Naive B cell (primary cell): ENCODE measurements at regions not wholly inside any gene's neighbourhood (a gene's known extent, or its start where the extent isn't known, plus 50 kb on each side); places are given as distances from the start of the nearest gene placed in this dataset.

Experiments
- ATAC-seq, 2 donors: fragments of 150-1000 bp; cut with Tn5 transposase; 2 replicates each; pipeline ENCODE4 v1.10.0; 2021; ENCODE audit warnings: low read depth in 2 of 2, mild to moderate bottlenecking in 2 of 2, moderate library complexity in 2 of 2
- DNase-seq: peaks from one replicate; pipeline ENCODE4 v3.0.0; 2022
- H3K27ac Mint-ChIP-seq, 6 donors: one replicate each; pipeline ENCODE4 v1.8.0; 2020 to 2022; ENCODE audit warnings: mild to moderate bottlenecking in 6 of 6, mixed read lengths in 6 of 6, moderate library complexity in 5 of 6, inconsistent platforms in 2 of 6
- H3K27me3 Mint-ChIP-seq, 3 donors: one replicate each; pipeline ENCODE4 v1.8.0; 2021 to 2022; ENCODE audit warnings: mixed read lengths in 3 of 3, mild to moderate bottlenecking in 1 of 3
- H3K36me3 Mint-ChIP-seq, 2 donors: one replicate each; pipeline ENCODE4 v1.8.0; 2020 to 2022; ENCODE audit warnings: mixed read lengths in 2 of 2, inconsistent platforms in 1 of 2, mild to moderate bottlenecking in 1 of 2
- H3K4me1 Mint-ChIP-seq, 3 donors: one replicate each; pipeline ENCODE4 v1.8.0; 2020 to 2022; ENCODE audit warnings: mixed read lengths in 3 of 3, inconsistent platforms in 1 of 3, mild to moderate bottlenecking in 1 of 3, moderate library complexity in 1 of 3
- H3K4me3 Mint-ChIP-seq, 8 donors: one replicate each; pipeline ENCODE4 v1.8.0; 2020 to 2022; ENCODE audit warnings: mild to moderate bottlenecking in 8 of 8, mixed read lengths in 8 of 8, moderate library complexity in 8 of 8, inconsistent platforms in 2 of 8
- H3K9me3 Mint-ChIP-seq, 7 donors: one replicate each; pipeline ENCODE4 v1.8.0; 2020 to 2022; ENCODE audit warnings: mixed read lengths in 7 of 7, mild to moderate bottlenecking in 5 of 7, inconsistent platforms in 2 of 7, moderate library complexity in 1 of 7

DNA sequence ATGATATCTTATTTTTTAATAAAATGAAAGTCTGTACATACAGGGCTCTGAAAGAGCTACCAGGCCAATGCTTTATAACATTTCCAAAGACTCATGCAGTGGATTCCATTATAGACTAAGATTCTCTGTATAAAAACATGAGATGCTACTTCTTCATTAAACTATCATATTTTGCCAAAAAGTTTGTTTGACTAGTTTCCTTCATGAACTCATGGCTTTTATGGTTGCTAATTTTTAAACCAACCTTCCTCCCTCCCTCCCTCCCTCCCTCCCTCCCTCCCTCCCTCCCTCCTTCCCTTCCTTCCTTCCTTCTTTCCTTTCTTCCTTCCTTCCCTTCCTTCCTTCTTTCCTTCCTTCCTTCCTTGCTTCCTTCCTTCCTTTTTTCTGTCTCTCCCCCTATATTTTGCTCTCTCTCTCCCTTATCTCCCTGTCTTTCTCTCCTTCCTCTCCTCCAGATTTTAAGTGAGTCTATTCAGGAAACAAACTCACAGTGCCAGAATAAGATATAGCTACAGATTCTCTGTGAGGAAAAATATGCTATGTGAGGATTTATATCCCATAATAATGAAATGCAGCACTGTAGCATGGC, 961.5 kb upstream of the ZEB2 start:
- Mint-ChIP-seq H3K27ac (peak overlapping the region in 1 of 6 donors; percentile 28), H3K9me3 (no peaks in the 10 kb centered on the region), H3K4me1 (peaks cover 4 to 13% (median 6%) of the 10 kb centered on the region in 3 donors), H3K27me3 (no peaks in the 10 kb centered on the region), H3K36me3 (no peaks in the 10 kb centered on the region), H3K4me3 (no peak overlapping the region)
- DNase-seq (no peak), ATAC-seq (no peak)

DNA sequence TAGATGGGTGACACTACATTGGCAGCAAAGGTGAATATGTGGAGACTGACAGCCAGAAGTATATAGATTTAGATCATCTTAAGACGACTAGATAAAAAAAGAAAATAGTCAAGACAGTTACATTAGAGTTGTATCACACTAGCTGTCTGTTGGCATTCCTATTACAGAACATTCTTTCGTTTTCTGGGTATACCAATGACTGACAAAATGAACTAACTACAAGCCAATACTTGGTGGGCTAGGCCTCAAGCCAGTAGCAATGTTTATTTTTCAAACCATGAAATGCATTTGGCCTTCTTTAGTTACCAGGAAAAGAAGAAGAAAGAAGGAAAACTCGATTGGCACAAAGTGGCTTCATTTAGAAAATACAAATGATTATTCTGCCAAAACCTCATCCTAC, 944.9 kb upstream of the ZEB2 start:
- DNase-seq: no peak
- Mint-ChIP-seq H3K9me3 (peaks cover 0 to 4% (median 2%) of the 10 kb centered on the region in 7 donors), H3K27ac (no peak overlapping the region), H3K36me3 (no peaks in the 10 kb centered on the region), H3K27me3 (no peaks in the 10 kb centered on the region), H3K4me3 (no peak overlapping the region), H3K4me1 (peaks cover 0 to 3% (median 0%) of the 10 kb centered on the region in 3 donors)
- no peak for ATAC-seq

DNA sequence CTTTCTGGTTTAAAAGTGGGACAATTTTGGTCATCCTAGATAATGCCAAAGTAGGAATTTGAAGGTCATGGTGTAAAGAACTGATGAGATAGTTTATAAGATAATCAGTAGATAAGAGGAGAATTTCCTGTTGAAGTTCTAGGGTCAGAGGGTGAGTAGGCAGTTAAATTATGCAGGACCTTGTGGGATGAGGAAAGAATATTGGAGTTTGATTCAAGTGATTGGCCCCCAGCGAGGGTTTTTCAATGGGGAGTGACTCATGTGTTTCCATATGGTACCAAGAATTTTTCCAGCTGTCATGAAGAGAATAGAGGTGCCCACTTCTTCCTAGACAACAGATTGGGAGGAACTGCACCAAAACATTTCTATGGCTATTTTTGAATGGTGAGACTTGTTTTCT, 940.2 kb upstream of the ZEB2 start:
- H3K36me3 Mint-ChIP-seq: peaks cover 0 to 8% of the 10 kb centered on the region in 2 donors
- ATAC-seq: no peak
- peaks cover 0 to 3% (median 0%) of the 10 kb centered on the region in 3 donors for H3K4me1 Mint-ChIP-seq
- H3K27me3 Mint-ChIP-seq: no peaks in the 10 kb centered on the region
- peaks cover 0 to 7% (median 3%) of the 10 kb centered on the region in 7 donors for H3K9me3 Mint-ChIP-seq
- DNase-seq: no peak
- H3K27ac Mint-ChIP-seq: no peak overlapping the region
- no peak overlapping the region for H3K4me3 Mint-ChIP-seq

DNA sequence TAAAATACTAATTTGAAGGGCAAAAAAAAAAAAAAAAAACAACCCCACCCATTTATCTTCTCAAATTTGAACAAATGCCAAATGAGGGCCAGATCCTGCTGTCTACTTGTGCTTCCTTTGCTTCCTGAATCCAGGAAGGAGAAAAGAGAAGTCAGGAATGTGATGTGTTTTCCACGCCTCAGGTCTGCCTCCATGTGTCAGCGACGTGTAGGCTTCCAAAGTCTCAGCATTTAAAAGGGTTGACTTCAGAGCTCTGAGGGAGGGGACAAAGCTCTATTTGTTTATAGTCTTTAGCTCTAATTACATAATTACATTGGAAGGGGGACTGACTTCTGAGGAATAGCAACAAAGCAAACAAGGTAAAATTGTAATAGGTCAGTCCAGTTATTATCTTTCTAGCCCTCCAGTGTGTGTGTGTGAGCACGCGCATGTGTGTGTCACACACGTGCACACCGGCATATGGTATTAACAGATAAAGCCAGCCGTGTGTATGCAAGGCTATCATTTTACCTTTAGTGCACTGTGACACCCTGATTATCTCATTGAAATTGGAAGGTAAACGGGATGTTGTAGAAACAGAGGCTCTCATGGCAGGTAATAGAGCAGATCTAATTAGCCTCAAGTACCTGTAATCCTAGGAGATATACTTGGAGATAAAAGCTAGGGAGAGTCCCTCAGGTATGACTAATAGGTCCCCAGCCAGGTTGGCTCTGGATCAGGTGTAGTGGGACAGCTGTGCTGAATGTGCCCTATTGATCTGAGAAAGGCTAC, 911.4 kb upstream of the ZEB2 start:
- peaks cover 0 to 5% (median 0%) of the 10 kb centered on the region in 3 donors for H3K4me1 Mint-ChIP-seq
- DNase-seq (no peak), ATAC-seq (no peak)
- no peaks in the 10 kb centered on the region for H3K36me3 Mint-ChIP-seq
- H3K4me3 Mint-ChIP-seq: no peak overlapping the region
- no peak overlapping the region for H3K27ac Mint-ChIP-seq
- H3K27me3 Mint-ChIP-seq: peaks cover 0 to 5% (median 0%) of the 10 kb centered on the region in 3 donors
- H3K9me3 Mint-ChIP-seq: no peaks in the 10 kb centered on the region

DNA sequence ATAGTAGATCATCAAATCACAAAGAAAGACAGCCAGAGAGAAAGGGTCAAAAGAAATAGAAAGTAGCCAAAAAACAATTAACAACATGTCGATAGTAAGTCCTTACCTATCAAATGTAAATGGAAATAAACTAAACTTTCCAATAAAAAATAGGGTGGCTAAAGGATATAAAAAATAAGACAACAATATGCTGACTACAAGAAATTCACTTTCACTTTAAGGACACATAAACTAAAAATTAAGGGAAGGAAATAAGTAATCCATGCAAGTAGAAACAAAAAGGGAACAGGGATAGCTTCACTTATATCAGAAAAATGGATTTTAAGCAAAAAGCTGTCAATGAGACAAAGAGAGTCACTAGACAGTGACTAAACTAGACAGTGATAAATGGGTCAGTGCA, 903.9 kb upstream of the ZEB2 start:
- ATAC-seq: no peak
- peaks cover 9 to 12% (median 10%) of the 10 kb centered on the region in 3 donors for H3K4me1 Mint-ChIP-seq
- peaks cover 25 to 27% of the 10 kb centered on the region in 2 donors for H3K36me3 Mint-ChIP-seq
- H3K4me3 Mint-ChIP-seq: no peak overlapping the region
- no peak for DNase-seq
- H3K27ac Mint-ChIP-seq: no peak overlapping the region
- H3K9me3 Mint-ChIP-seq: peaks cover 17 to 41% (median 31%) of the 10 kb centered on the region in 7 donors
- no peaks in the 10 kb centered on the region for H3K27me3 Mint-ChIP-seq

DNA sequence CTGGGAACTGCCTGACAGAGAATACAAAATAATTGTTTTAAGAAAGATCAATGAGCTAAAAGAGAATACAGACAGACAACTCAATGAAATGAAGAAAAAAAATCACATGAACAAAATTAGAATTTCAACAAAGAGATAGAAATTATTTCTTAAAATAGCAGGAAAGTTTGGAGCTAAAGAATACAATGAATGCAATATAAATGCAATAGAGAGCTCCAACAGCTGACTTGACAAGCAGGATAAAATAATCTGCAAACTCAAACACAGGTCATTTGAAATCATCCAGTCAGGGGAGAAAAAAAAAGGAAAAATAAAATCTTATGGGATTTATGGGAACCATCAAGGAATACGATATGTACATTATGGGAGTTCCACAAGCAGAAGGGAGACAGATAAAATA, 902.7 kb upstream of the ZEB2 start:
- ATAC-seq (no peak), DNase-seq (no peak)
- no peak overlapping the region for H3K27ac Mint-ChIP-seq
- H3K4me1 Mint-ChIP-seq: peaks cover 9 to 12% (median 10%) of the 10 kb centered on the region in 3 donors
- peaks cover 17 to 41% (median 31%) of the 10 kb centered on the region in 7 donors for H3K9me3 Mint-ChIP-seq
- peaks cover 25 to 27% of the 10 kb centered on the region in 2 donors for H3K36me3 Mint-ChIP-seq
- no peaks in the 10 kb centered on the region for H3K27me3 Mint-ChIP-seq
- H3K4me3 Mint-ChIP-seq: no peak overlapping the region

DNA sequence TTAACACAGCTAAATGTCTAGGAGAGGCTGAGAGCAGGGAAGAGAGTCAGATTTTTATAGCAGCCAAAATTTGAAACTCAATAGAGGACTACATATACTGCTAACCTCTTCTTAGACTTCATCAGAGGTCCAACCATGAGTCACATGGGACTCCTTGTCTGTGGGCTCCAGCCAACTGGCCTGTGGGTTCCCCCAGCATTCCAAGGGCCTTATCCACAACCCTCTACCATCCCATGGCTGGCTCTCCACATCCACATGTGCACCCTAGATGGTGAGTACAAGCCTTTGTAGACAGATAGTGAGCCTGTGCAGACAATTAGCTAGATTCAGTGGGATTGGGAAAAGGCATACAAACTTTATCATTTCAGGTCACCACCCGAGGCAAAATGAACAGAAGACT, 901.9 kb upstream of the ZEB2 start:
- ATAC-seq (no peak), DNase-seq (no peak)
- H3K36me3 Mint-ChIP-seq: peaks cover 25 to 27% of the 10 kb centered on the region in 2 donors
- peaks cover 9 to 13% (median 10%) of the 10 kb centered on the region in 3 donors for H3K4me1 Mint-ChIP-seq
- no peak overlapping the region for H3K4me3 Mint-ChIP-seq
- peak overlapping the region in 1 of 6 donors; percentile 10 for H3K27ac Mint-ChIP-seq
- H3K9me3 Mint-ChIP-seq: peaks cover 17 to 41% (median 31%) of the 10 kb centered on the region in 7 donors
- H3K27me3 Mint-ChIP-seq: no peaks in the 10 kb centered on the region

DNA sequence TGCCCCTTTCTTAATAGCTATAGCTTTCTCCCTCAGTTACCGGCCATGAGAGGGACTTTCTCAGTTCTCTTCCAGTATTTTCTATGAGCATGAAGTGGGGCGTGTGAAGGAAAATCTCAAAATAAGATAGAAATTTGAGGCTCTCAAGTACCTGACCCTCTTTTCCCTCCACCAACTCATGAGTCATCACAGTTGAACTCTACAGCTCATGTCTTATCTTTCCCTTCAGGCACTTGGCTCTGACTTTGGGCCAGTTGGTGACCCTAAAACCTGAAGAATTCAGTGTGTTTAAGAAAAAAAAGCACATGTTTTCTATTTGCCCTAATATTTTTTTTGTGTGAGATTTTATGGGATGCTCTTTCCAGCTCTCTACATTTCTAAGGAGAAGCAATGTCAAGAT, 896.7 kb upstream of the ZEB2 start:
- ATAC-seq (no peak), DNase-seq (no peak)
- peaks cover 29 to 52% (median 44%) of the 10 kb centered on the region in 3 donors for H3K4me1 Mint-ChIP-seq
- H3K9me3 Mint-ChIP-seq: peaks cover 7 to 54% (median 34%) of the 10 kb centered on the region in 7 donors
- H3K4me3 Mint-ChIP-seq: no peak overlapping the region
- H3K36me3 Mint-ChIP-seq: peaks cover 20 to 21% of the 10 kb centered on the region in 2 donors
- peaks cover 0 to 5% (median 0%) of the 10 kb centered on the region in 3 donors for H3K27me3 Mint-ChIP-seq
- peak overlapping the region in 1 of 6 donors; percentile 40 for H3K27ac Mint-ChIP-seq

DNA sequence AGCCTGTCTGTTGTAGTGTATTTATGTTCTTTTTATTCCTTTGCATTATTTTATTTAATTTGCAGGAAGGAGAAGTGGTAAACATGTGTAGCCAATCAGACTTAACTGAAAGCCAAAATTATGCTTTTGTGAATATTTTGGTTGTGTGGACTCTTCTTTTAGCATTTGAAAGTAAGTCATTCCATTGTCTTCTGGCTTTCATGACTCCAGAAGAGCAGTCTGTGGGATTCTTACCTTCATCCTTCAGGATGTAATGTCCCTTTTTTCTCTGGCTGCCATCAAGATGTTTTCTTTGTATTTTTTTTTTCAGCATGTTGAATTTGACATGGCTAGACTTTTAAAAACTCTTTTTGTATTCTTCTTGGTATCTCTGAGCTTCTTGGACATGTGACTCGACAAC, 895.2 kb upstream of the ZEB2 start:
- H3K27me3 Mint-ChIP-seq: peaks cover 0 to 5% (median 0%) of the 10 kb centered on the region in 3 donors
- no peak overlapping the region for H3K4me3 Mint-ChIP-seq
- H3K36me3 Mint-ChIP-seq: peaks cover 8% of the 10 kb centered on the region in 2 donors
- DNase-seq (no peak), ATAC-seq (no peak)
- H3K4me1 Mint-ChIP-seq: peaks cover 44 to 67% (median 57%) of the 10 kb centered on the region in 3 donors
- peaks cover 0 to 42% (median 25%) of the 10 kb centered on the region in 7 donors for H3K9me3 Mint-ChIP-seq
- peak overlapping the region in 2 of 6 donors; percentile 15 to 19 for H3K27ac Mint-ChIP-seq

DNA sequence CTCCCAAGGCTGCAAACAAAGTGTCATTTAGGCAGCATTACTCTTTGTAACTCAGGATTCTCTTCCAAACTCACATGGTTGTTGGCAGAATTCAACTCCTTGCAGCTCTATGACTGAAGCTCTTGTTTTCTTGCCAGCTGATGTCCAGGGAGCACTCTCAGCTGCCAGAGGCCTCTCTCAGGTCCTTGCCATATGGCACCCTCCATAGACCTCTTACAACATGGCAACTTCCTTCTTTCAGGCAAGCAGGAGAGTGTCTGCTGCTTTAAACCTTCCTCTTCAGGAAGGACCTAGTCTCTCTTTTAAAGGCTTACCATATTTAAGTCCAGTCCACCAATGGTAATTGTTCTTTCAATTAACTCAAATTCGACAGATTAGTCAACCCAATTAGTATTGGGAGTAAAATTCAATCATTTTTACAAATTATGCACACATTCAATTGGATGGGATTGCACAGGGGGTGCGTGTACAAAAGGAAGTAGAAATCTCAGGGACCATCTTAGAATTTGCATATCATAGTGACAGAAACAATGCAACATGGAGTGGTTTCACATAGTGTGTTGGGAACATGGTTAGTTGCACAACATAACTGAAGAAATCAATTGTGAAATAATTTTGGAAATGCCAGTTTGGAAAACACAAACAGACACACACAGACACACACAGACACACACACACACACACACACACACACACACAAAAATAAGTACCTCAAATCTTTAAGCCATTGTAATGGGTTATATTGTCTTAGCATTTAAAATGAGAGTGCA, 893.5 kb upstream of the ZEB2 start:
- peaks cover 35 to 56% (median 48%) of the 10 kb centered on the region in 3 donors for H3K4me1 Mint-ChIP-seq
- H3K9me3 Mint-ChIP-seq: peaks cover 0 to 31% (median 16%) of the 10 kb centered on the region in 7 donors
- H3K36me3 Mint-ChIP-seq: peaks cover 4 to 8% of the 10 kb centered on the region in 2 donors
- peaks cover 0 to 8% (median 0%) of the 10 kb centered on the region in 3 donors for H3K27me3 Mint-ChIP-seq
- ATAC-seq: no peak
- no peak for DNase-seq
- peak overlapping the region in 2 of 8 donors; percentile 1 to 36 for H3K4me3 Mint-ChIP-seq
- peak overlapping the region in 5 of 6 donors; percentile 12 to 92 (median 56) for H3K27ac Mint-ChIP-seq

DNA sequence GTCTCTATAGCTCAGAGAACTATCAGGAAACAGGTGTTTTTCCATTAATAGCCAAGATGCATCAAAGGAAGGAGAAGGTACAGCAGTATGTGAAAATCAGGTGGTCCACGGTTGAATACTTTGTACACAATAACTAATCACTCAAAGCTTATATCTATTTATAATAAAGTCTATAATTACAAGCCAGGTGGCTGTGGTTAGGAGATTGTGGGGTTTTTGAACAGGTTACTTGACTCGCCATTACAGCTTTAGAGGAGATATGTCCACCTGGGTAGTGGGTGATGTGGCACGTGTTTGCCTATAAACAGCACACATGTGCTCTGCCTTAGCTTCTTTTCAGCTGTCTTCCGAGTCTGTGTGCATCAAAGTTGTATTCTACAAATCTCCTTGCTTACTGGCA, 892.2 kb upstream of the ZEB2 start:
- Mint-ChIP-seq H3K4me3 (peak overlapping the region in 7 of 8 donors; percentile 57 to 86 (median 73)), H3K27me3 (peaks cover 4 to 10% (median 8%) of the 10 kb centered on the region in 3 donors), H3K36me3 (peaks cover 8 to 9% of the 10 kb centered on the region in 2 donors), H3K27ac (peak overlapping the region; percentile 44 to 93 (median 90)), H3K4me1 (peaks cover 35 to 56% (median 48%) of the 10 kb centered on the region in 3 donors), H3K9me3 (peaks cover 0 to 31% (median 16%) of the 10 kb centered on the region in 7 donors)
- peak; percentile 62 for DNase-seq
- peak; percentile 32 to 57 for ATAC-seq

DNA sequence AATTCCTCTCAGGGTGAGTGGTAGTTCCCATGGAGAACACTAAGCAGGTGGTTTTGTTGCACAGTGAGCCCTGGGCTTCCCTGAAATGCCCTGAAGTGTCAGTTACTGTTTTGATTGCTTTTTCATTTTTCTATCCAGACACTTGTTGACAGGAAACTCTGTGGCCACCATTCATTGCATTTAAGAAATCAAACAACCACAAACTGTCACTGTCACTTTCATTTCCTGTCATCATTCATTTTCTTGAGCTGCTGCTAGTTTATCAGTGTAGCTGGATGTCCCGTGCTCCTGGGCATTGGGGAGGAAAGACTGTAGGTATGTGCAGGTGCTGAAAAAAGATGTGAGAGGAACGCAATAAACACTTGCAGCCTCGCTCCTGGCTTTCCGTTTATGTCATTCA, 891.6 kb upstream of the ZEB2 start:
- H3K4me1 Mint-ChIP-seq: peaks cover 35 to 52% (median 48%) of the 10 kb centered on the region in 3 donors
- DNase-seq (peak; percentile 83), ATAC-seq (peak; percentile 84 to 88)
- H3K9me3 Mint-ChIP-seq: peaks cover 0 to 29% (median 16%) of the 10 kb centered on the region in 7 donors
- peaks cover 4 to 10% (median 8%) of the 10 kb centered on the region in 3 donors for H3K27me3 Mint-ChIP-seq
- peak overlapping the region; percentile 38 to 93 (median 90) for H3K27ac Mint-ChIP-seq
- peak overlapping the region; percentile 57 to 86 (median 70) for H3K4me3 Mint-ChIP-seq
- peaks cover 8 to 9% of the 10 kb centered on the region in 2 donors for H3K36me3 Mint-ChIP-seq

DNA sequence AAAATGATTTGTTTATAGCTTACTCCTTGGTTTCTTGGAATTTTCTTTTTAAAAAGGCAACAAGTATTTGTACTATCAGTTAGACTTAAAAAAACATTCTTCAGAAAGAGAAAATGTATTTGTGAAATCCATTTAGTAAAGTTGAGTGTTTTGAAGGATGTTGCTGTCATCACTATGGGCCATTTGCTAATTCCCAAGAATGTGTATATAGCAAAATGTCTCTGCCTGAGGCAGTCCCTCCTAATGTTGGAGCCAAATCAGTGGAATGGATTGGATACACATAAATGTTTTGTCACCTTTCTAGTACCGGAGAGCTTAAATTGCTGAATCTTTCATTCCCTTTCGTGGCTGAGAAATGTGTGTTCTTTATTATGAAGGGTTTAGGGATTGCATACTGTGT, 890.2 kb upstream of the ZEB2 start:
- Mint-ChIP-seq H3K9me3 (peaks cover 0 to 15% (median 10%) of the 10 kb centered on the region in 7 donors), H3K36me3 (peaks cover under 1 to 8% of the 10 kb centered on the region in 2 donors), H3K27me3 (peaks cover 5 to 10% (median 8%) of the 10 kb centered on the region in 3 donors), H3K4me3 (peak overlapping the region in 2 of 8 donors; percentile 26 to 66), H3K4me1 (peaks cover 30 to 40% (median 37%) of the 10 kb centered on the region in 3 donors), H3K27ac (peak overlapping the region in 5 of 6 donors; percentile 83 to 93 (median 90))
- no peak for DNase-seq
- ATAC-seq: no peak
